ENCODE measurements at regions not wholly inside any gene's neighbourhood (a gene's known extent, or its start where the extent isn't known, plus 50 kb on each side); places are given as distances from the start of the nearest gene placed in this dataset.

- Histone ChIP-seq H3K79me2 (ENCODE audit: insufficient read depth, low read length) (no peaks in the 10 kb centered on the region), H3K56ac (ENCODE audit: insufficient read length, low read depth, low read length) (no peak overlapping the region), H3K79me1 (ENCODE audit: insufficient read depth, low read depth, low read length, poor library complexity, severe bottlenecking) (no peaks in the 10 kb centered on the region), H4K20me1 (ENCODE audit: control insufficient read depth, insufficient read depth, insufficient read length) (no peaks in the 10 kb centered on the region), H3K27me3 (ENCODE audit: insufficient read depth, low read length) (no peaks in the 10 kb centered on the region), H3K27ac (ENCODE audit: insufficient read length, low read depth, low read length) (no peak overlapping the region), H4K91ac (ENCODE audit: insufficient read length, low read depth, low read length) (no peak overlapping the region), H2AK5ac (ENCODE audit: insufficient read length, low read length) (no peak overlapping the region), H3K23ac (ENCODE audit: insufficient read length, low read depth, low read length) (no peak overlapping the region), H2BK5ac (ENCODE audit: insufficient read length, low read length) (no peak overlapping the region), H2BK12ac (ENCODE audit: insufficient read length, low read depth, low read length) (no peak overlapping the region), H3K4ac (ENCODE audit: low read depth, low read length) (no peak overlapping the region), H4K8ac (replicated peaks; ENCODE audit: insufficient read length, low read depth, low read length) (no peak overlapping the region), H3K9ac (ENCODE audit: extremely low read depth, insufficient read length, low read length) (no peak overlapping the region), H3K4me1 (ENCODE audit: insufficient read depth, low read length) (no peaks in the 10 kb centered on the region), H2BK20ac (ENCODE audit: low read depth, low read length, poor library complexity, severe bottlenecking) (no peak overlapping the region), H2BK15ac (ENCODE audit: low read depth, low read length) (no peak overlapping the region), H3K14ac (ENCODE audit: insufficient read depth, low read length) (no peak overlapping the region), H3K9me3 (ENCODE audit: control insufficient read depth, low read depth, low read length) (no peaks in the 10 kb centered on the region), H2BK120ac (ENCODE audit: low read depth, low read length, poor library complexity, severe bottlenecking) (no peak overlapping the region), H2AFZ (ENCODE audit: low read length) (no peak overlapping the region), H3K4me2 (ENCODE audit: insufficient read depth, insufficient read length, low read length) (no peak overlapping the region), H4K5ac (ENCODE audit: insufficient read length, low read depth, low read length) (no peak overlapping the region), H3K23me2 (ENCODE audit: insufficient read length, low read depth, low read length, poor library complexity, severe bottlenecking) (no peaks in the 10 kb centered on the region), H3K18ac (ENCODE audit: insufficient read length, low read depth, low read length) (no peak overlapping the region), H3T11ph (ENCODE audit: low read length) (no peak overlapping the region)
- WGBS (ENCODE audit: extremely low coverage, insufficient read length, low lambda C conversion rate) = no CpG with 5 or more reads among the region's 5 CpGs
- H3K9me3 Mint-ChIP-seq = peaks cover 20 to 24% of the 10 kb centered on the region in 2 experiments
- H3K4me1 Mint-ChIP-seq = no peaks in the 10 kb centered on the region
- H3K27ac Mint-ChIP-seq = no peak overlapping the region
- peaks cover 0 to 18% (median 5%) of the 10 kb centered on the region in 3 experiments; a peak in 4 of 7 replicates for H3K36me3 Mint-ChIP-seq (ENCODE audit: insufficient read depth in 1 of 3, low read depth in 3 of 3)
- H3K27me3 Mint-ChIP-seq (ENCODE audit: low read depth) = no peaks in the 10 kb centered on the region
- no peak for DNase-seq
- H3K4me3 Mint-ChIP-seq = no peak overlapping the region
- TF ChIP-seq CTCF (conservative IDR thresholded peaks at IDR 0.05) = no peak
Measured at GRCh38 chr18:60996822-60997221, 336.4 kb upstream of the CDH20 start.
